WTC11 (cell line): ENCODE measurements at regions not wholly inside any gene's neighbourhood (a gene's known extent, or its start where the extent isn't known, plus 50 kb on each side); places are given as distances from the start of the nearest gene placed in this dataset.
A peak's percentile ranks its signal among the peaks of the same experiment; 100 is the strongest.
"Not testable (repeated sequence)": the region's sequence is repeated elsewhere in the genome, so short reads cannot be mapped to it uniquely, and the experiment has no call there.

ENCODE experiments used
- ATAC-seq: fragments of 200-7000 bp; cut with Tn5 transposase; 2 replicates; pipeline ENCODE4 v1.10.0; 2021; ENCODE audit warnings: mild to moderate bottlenecking, moderate library complexity
- CTCF ChIA-PET: fragments of 300-600 bp; sonication (Branson Sonifier 250); formaldehyde crosslinking; loops from one replicate; lab custom pipeline; 2021; ENCODE audit warnings: antibody characterized with exemption; lab: Charles Lee
- POLR2A ChIA-PET: fragments of 350-600 bp; sonication (Branson Sonifier 250); formaldehyde crosslinking; loops from one replicate; lab custom pipeline; 2021; ENCODE audit warnings: antibody characterized with exemption; lab: Charles Lee
- DNase-seq: peaks from one replicate; pipeline ENCODE4 v3.0.0; 2021; ENCODE audit warnings: low spot score
- H3K27ac Mint-ChIP-seq: 2 replicates; pipeline ENCODE4 v1.8.0; 2021; ENCODE audit warnings: mixed read lengths
- H3K27me3 Mint-ChIP-seq: 2 replicates; pipeline ENCODE4 v1.8.0; 2021; ENCODE audit warnings: low read depth, mild to moderate bottlenecking, moderate library complexity, mixed read lengths
- H3K36me3 Mint-ChIP-seq: 2 replicates; pipeline ENCODE4 v1.8.0; 2021; ENCODE audit warnings: mixed read lengths
- H3K4me1 Mint-ChIP-seq: 2 replicates; pipeline ENCODE4 v1.8.0; 2022; ENCODE audit warnings: mixed read lengths
- H3K4me3 Mint-ChIP-seq: 2 replicates; pipeline ENCODE4 v1.8.0; 2021; ENCODE audit warnings: mild to moderate bottlenecking, moderate library complexity, mixed read lengths
- H3K9me3 Mint-ChIP-seq: 2 replicates; pipeline ENCODE4 v1.8.0; 2021; ENCODE audit warnings: mixed read lengths
- ARID4B ChIP-seq: sonication (generic); formaldehyde crosslinking; IDR thresholded peaks from 2 replicates; pipeline ENCODE4 v1.8.0; 2023; ENCODE audit warnings: missing genetic modification reagents, mild to moderate bottlenecking, borderline replicate concordance
- ATF1 ChIP-seq: sonication (generic); formaldehyde crosslinking; IDR thresholded peaks from 2 replicates; pipeline ENCODE4 v1.8.1; 2023; ENCODE audit warnings: mild to moderate bottlenecking, moderate library complexity, missing genetic modification reagents
- ATF3 ChIP-seq: sonication (generic); formaldehyde crosslinking; conservative IDR thresholded peaks from 2 replicates; pipeline ENCODE4 v1.8.1; 2022; ENCODE audit warnings: mild to moderate bottlenecking, missing genetic modification reagents
- FOXK1 ChIP-seq: sonication (generic); formaldehyde crosslinking; IDR thresholded peaks from 2 replicates; pipeline ENCODE4 v1.8.0; 2022; ENCODE audit warnings: mild to moderate bottlenecking, moderate library complexity, missing genetic modification reagents
- FOXP1 ChIP-seq: sonication (generic); formaldehyde crosslinking; IDR thresholded peaks from 2 replicates; pipeline ENCODE4 v1.8.0; 2022; ENCODE audit warnings: missing genetic modification reagents, mild to moderate bottlenecking, moderate library complexity, borderline replicate concordance
- GTF2I ChIP-seq: fragments of 250-450 bp; sonication (Bioruptor Pico); conservative IDR thresholded peaks from 2 replicates; pipeline ENCODE4 v1.4.0; 2021; ENCODE audit warnings: mild to moderate bottlenecking
- ZNF219 ChIP-seq: sonication (generic); formaldehyde crosslinking; IDR thresholded peaks from 2 replicates; pipeline ENCODE4 v1.8.0; 2023; ENCODE audit warnings: missing genetic modification reagents, mild to moderate bottlenecking, borderline replicate concordance
- ZNF281 ChIP-seq: sonication (generic); formaldehyde crosslinking; IDR thresholded peaks from 2 replicates; pipeline ENCODE4 v1.8.0; 2023; ENCODE audit warnings: mild to moderate bottlenecking, missing genetic modification reagents
- ZNF396 ChIP-seq: fragments of 250-450 bp; sonication (Bioruptor Pico); IDR thresholded peaks from 2 replicates; pipeline ENCODE4 v1.8.0; 2021; ENCODE audit warnings: mild to moderate bottlenecking, moderate library complexity, borderline replicate concordance
- ZNF416 ChIP-seq: fragments of 250-450 bp; sonication (Bioruptor Pico); IDR thresholded peaks from 2 replicates; pipeline ENCODE4 v1.9.0; 2021; ENCODE audit warnings: mild to moderate bottlenecking, inconsistent platforms
- ZNF512 ChIP-seq: sonication (generic); formaldehyde crosslinking; IDR thresholded peaks from 2 replicates; pipeline ENCODE4 v1.8.1; 2022; ENCODE audit warnings: missing genetic modification reagents, borderline replicate concordance
- TF ChIP-seq, protein P1 (sequence below): fragments of 250-450 bp; sonication (Bioruptor Pico); IDR thresholded peaks from 2 replicates; pipeline ENCODE4 v1.9.0; 2021; ENCODE audit warnings: mild to moderate bottlenecking
- TF ChIP-seq, protein P2 (sequence below): sonication (generic); formaldehyde crosslinking; IDR thresholded peaks from 2 replicates; pipeline ENCODE4 v1.8.1; 2022; ENCODE audit warnings: mild to moderate bottlenecking, moderate library complexity, missing genetic modification reagents

DNA sequence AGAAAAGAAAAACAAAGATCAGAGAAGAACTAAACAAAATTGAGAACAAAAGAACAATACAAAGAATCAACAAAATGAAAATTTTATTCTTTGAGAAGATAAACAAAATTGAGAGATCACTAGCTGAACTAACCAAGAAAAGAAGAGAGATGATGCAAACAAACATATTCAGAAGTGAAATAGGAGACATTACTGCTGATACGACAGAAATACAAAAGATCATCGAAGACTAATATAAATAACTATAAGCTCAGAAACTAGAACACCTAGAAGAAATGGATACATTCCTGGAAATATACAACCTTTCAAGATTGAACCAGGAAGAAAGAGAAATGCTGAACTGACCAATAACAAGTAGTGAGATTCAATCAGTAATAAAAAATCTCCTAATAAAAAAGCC lies 533.1 kb upstream of the PPP2R3A start:
- Mint-ChIP-seq H3K9me3 (peaks cover 7% of the 10 kb centered on the region), H3K27me3 (no peaks in the 10 kb centered on the region), H3K4me3 (no peak overlapping the region), H3K4me1 (no peaks in the 10 kb centered on the region), H3K36me3 (peaks cover 8% of the 10 kb centered on the region), H3K27ac (no peak overlapping the region)
- no peak for TF ChIP-seq GTF2I (CRISPR knock-in tag)
- TF ChIP-seq ARID4B (CRISPR knock-in tag): no peak
- TF ChIP-seq ZNF512 (CRISPR knock-in tag): no peak
- no peak for TF ChIP-seq ATF1 (CRISPR knock-in tag)
- TF ChIP-seq ZNF396 (CRISPR knock-in tag): no peak
- TF ChIP-seq, protein P1, sequence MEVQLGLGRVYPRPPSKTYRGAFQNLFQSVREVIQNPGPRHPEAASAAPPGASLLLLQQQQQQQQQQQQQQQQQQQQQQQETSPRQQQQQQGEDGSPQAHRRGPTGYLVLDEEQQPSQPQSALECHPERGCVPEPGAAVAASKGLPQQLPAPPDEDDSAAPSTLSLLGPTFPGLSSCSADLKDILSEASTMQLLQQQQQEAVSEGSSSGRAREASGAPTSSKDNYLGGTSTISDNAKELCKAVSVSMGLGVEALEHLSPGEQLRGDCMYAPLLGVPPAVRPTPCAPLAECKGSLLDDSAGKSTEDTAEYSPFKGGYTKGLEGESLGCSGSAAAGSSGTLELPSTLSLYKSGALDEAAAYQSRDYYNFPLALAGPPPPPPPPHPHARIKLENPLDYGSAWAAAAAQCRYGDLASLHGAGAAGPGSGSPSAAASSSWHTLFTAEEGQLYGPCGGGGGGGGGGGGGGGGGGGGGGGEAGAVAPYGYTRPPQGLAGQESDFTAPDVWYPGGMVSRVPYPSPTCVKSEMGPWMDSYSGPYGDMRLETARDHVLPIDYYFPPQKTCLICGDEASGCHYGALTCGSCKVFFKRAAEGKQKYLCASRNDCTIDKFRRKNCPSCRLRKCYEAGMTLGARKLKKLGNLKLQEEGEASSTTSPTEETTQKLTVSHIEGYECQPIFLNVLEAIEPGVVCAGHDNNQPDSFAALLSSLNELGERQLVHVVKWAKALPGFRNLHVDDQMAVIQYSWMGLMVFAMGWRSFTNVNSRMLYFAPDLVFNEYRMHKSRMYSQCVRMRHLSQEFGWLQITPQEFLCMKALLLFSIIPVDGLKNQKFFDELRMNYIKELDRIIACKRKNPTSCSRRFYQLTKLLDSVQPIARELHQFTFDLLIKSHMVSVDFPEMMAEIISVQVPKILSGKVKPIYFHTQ (CRISPR knock-in tag): no peak
- no peak for TF ChIP-seq ZNF219 (CRISPR knock-in tag)
- no peak for TF ChIP-seq ZNF416 (CRISPR knock-in tag)
- TF ChIP-seq, protein P2, sequence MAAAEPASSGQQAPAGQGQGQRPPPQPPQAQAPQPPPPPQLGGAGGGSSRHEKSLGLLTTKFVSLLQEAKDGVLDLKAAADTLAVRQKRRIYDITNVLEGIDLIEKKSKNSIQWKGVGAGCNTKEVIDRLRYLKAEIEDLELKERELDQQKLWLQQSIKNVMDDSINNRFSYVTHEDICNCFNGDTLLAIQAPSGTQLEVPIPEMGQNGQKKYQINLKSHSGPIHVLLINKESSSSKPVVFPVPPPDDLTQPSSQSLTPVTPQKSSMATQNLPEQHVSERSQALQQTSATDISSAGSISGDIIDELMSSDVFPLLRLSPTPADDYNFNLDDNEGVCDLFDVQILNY (CRISPR knock-in tag): no peak
- no peak for TF ChIP-seq FOXP1
- TF ChIP-seq ATF3 (CRISPR knock-in tag): no peak
- ChIA-PET POLR2A (no interaction called here), CTCF (interaction anchor here (1.2 kb wide), 1 partner anchor 637 kb away, joined by 4 read pairs; the partner anchor contains the start of gene EPHB1)
- ATAC-seq (no peak), DNase-seq (no peak)

- peak overlapping the region; percentile 84; the same call in 1 of the 2 replicates for H3K27ac Mint-ChIP-seq
- TF ChIP-seq ZNF281 (CRISPR knock-in tag) (0 out of 2 replicates have a peak, but pooled peaks have one; percentile 44), FOXK1 (peak; percentile 68; the same call in 1 of the 2 replicates)
Measured at GRCh38 chr3:135438889-135439597, 526.5 kb upstream of the PPP2R3A start.

GRCh38 chr3:135439632-135440031 lies 525.9 kb upstream of the PPP2R3A start:
- Mint-ChIP-seq H3K4me3 (peak overlapping the region; percentile 88), H3K36me3 (peaks cover 11% of the 10 kb centered on the region), H3K9me3 (peaks cover 12% of the 10 kb centered on the region), H3K27ac (peak overlapping the region; percentile 84; the same call in 1 of the 2 replicates), H3K4me1 (peaks cover 21% of the 10 kb centered on the region)
- ChIA-PET POLR2A (interaction anchor here (1.0 kb wide), 1 partner anchor 208 kb away, joined by 5 read pairs; no protein-coding TSS in a partner anchor), CTCF (interaction anchor here (1.0 to 2.0 kb wide), 2 partner anchors 17 to 645 kb away, joined by 3 to 10 read pairs; partner anchors contain the start of gene EPHB1)
- not testable (repeated sequence) for ATAC-seq, DNase-seq, H3K27me3 Mint-ChIP-seq

More at GRCh38 chr3:135438889-135439597, 526.5 kb upstream of the PPP2R3A start:
- DNase-seq (peak; percentile 53), ATAC-seq (peak; percentile 58)
- Mint-ChIP-seq H3K4me3 (peak overlapping the region; percentile 88), H3K36me3 (peaks cover 11% of the 10 kb centered on the region), H3K4me1 (peaks cover 21% of the 10 kb centered on the region), H3K9me3 (peaks cover 12% of the 10 kb centered on the region)
- CTCF ChIA-PET, H3K27me3 Mint-ChIP-seq, POLR2A ChIA-PET: not testable (repeated sequence)
